ENCODE measurements at regions not wholly inside any gene's neighbourhood (a gene's known extent, or its start where the extent isn't known, plus 50 kb on each side); places are given as distances from the start of the nearest gene placed in this dataset.

- TF ChIP-seq CREB1 (IDR thresholded peaks at IDR 0.05) (no peak), CREB1 (CRISPR knock-in tag; IDR thresholded peaks at IDR 0.05) (no peak), SMARCC2 (IDR thresholded peaks at IDR 0.05; ENCODE audit: low read depth) (no peak), RAD51 (IDR thresholded peaks at IDR 0.05; ENCODE audit: borderline replicate concordance, low read depth) (no peak), GABPA (tag; conservative IDR thresholded peaks at IDR 0.05; ENCODE audit: low read depth) (no peak), ELK1 (CRISPR knock-in tag; IDR thresholded peaks at IDR 0.05) (no peak), CTCF (IDR thresholded peaks at IDR 0.05 in 2 of 3, conservative IDR thresholded peaks at IDR 0.05 in 1 of 3; ENCODE audit: insufficient read depth in 2 of 3, low read depth in 1 of 3, low read length in 3 of 3) (no peak), ZFP36 (IDR thresholded peaks at IDR 0.05; ENCODE audit: low read depth, low read length, partially characterized antibody) (no peak), REST (IDR thresholded peaks at IDR 0.05; ENCODE audit: borderline replicate concordance) (no peak), REST (CRISPR knock-in tag; IDR thresholded peaks at IDR 0.05; ENCODE audit: low read depth) (no peak), HOMEZ (CRISPR knock-in tag; IDR thresholded peaks at IDR 0.05) (no peak), RNF2 (IDR thresholded peaks at IDR 0.05) (no peak)
- TF ChIP-seq, protein P1, sequence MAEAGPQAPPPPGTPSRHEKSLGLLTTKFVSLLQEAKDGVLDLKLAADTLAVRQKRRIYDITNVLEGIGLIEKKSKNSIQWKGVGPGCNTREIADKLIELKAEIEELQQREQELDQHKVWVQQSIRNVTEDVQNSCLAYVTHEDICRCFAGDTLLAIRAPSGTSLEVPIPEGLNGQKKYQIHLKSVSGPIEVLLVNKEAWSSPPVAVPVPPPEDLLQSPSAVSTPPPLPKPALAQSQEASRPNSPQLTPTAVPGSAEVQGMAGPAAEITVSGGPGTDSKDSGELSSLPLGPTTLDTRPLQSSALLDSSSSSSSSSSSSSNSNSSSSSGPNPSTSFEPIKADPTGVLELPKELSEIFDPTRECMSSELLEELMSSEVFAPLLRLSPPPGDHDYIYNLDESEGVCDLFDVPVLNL (CRISPR knock-in tag; IDR thresholded peaks at IDR 0.05; ENCODE audit: low read depth), result no peak
- TF ChIP-seq, protein P2, sequence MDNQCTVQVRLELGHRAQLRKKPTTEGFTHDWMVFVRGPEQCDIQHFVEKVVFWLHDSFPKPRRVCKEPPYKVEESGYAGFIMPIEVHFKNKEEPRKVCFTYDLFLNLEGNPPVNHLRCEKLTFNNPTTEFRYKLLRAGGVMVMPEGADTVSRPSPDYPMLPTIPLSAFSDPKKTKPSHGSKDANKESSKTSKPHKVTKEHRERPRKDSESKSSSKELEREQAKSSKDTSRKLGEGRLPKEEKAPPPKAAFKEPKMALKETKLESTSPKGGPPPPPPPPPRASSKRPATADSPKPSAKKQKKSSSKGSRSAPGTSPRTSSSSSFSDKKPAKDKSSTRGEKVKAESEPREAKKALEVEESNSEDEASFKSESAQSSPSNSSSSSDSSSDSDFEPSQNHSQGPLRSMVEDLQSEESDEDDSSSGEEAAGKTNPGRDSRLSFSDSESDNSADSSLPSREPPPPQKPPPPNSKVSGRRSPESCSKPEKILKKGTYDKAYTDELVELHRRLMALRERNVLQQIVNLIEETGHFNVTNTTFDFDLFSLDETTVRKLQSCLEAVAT (IDR thresholded peaks at IDR 0.05), result no peak
These were observed 176.6 kb upstream of the TACR1 start for GRCh38 chr2:75375646-75376582.

Measured in K562 (cell line).